GM19035 (cell line): ENCODE measurements at regions not wholly inside any gene's neighbourhood (a gene's known extent, or its start where the extent isn't known, plus 50 kb on each side); places are given as distances from the start of the nearest gene placed in this dataset.

Experiments used
- ATAC-seq: cut with Tn5 transposase; IDR thresholded peaks from one replicate; pipeline ENCODE4 v1.9.1; 2021; ENCODE audit not compliant: unreplicated experiment

- ATAC-seq: no peak
These were observed 50.8 kb upstream of the SLC36A4 start for GRCh38 chr11:93248602-93249001.

GRCh38 chr11:93249459-93250220 lies 51.8 kb upstream of the SLC36A4 start:
- ATAC-seq: no peak

- no peak for ATAC-seq
These were observed 52.5 kb upstream of the SLC36A4 start for GRCh38 chr11:93250326-93250725.

- ATAC-seq: no peak
These were observed 54.1 kb upstream of the SLC36A4 start for GRCh38 chr11:93251922-93252321.

GRCh38 chr11:93253111-93253510 lies 55.3 kb upstream of the SLC36A4 start:
- ATAC-seq: no peak

GRCh38 chr11:93256623-93257022 lies 58.8 kb upstream of the SLC36A4 start:
- no peak for ATAC-seq

GRCh38 chr11:93267383-93267782 lies 63.2 kb upstream of the DEUP1 start:
- ATAC-seq: no peak

GRCh38 chr11:93268287-93269040 lies 62.1 kb upstream of the DEUP1 start:
- ATAC-seq: no peak

GRCh38 chr11:93271596-93271995 lies 58.9 kb upstream of the DEUP1 start:
- ATAC-seq: no peak

- ATAC-seq: no peak
These were observed 55.7 kb upstream of the DEUP1 start for GRCh38 chr11:93274851-93275250.

- ATAC-seq: no peak
These were observed 51.6 kb upstream of the DEUP1 start for GRCh38 chr11:93278976-93279375.

- ATAC-seq: peak; percentile 62
These were observed 50.6 kb upstream of the DEUP1 start for GRCh38 chr11:93279851-93280347.
